CD4-positive, alpha-beta T cell treated with Interleukin-21 for 1 hour (primary cell): ENCODE measurements at regions not wholly inside any gene's neighbourhood (a gene's known extent, or its start where the extent isn't known, plus 50 kb on each side); places are given as distances from the start of the nearest gene placed in this dataset.

Source experiments
- DNase-seq: peaks from one replicate; pipeline ENCODE4 v3.0.0-alpha.2; 2020

GRCh38 chr2:194176134-194176533 lies 1480.9 kb upstream of the SLC39A10 start:
- no peak for DNase-seq

- DNase-seq: peak; percentile 7
Observed at GRCh38 chr2:194166818-194167217, 1490.2 kb upstream of the SLC39A10 start.

GRCh38 chr2:194155431-194155830 lies 1501.6 kb upstream of the SLC39A10 start:
- no peak for DNase-seq

GRCh38 chr2:194151231-194151630 lies 1505.8 kb upstream of the SLC39A10 start:
- DNase-seq: no peak

- no peak for DNase-seq
Observed at GRCh38 chr2:194135463-194135862, 1521.6 kb upstream of the SLC39A10 start.

- no peak for DNase-seq
Observed at GRCh38 chr2:194128810-194129209, 1528.2 kb upstream of the SLC39A10 start.

- DNase-seq: no peak
Observed at GRCh38 chr2:194126418-194126817, 1530.6 kb upstream of the SLC39A10 start.

- no peak for DNase-seq
Observed at GRCh38 chr2:194116861-194117260, 1540.2 kb upstream of the SLC39A10 start.

- DNase-seq: no peak
Observed at GRCh38 chr2:194105358-194105757, 1551.7 kb upstream of the SLC39A10 start.

- DNase-seq: peak; percentile 6
Observed at GRCh38 chr2:194104687-194105086, 1552.3 kb upstream of the SLC39A10 start.

GRCh38 chr2:194103941-194104659 lies 1552.9 kb upstream of the SLC39A10 start:
- no peak for DNase-seq

- no peak for DNase-seq
Observed at GRCh38 chr2:194102546-194102945, 1554.5 kb upstream of the SLC39A10 start.

GRCh38 chr2:194100201-194100600 lies 1556.8 kb upstream of the SLC39A10 start:
- DNase-seq: no peak

- DNase-seq: no peak
Observed at GRCh38 chr2:194096402-194096801, 1560.6 kb upstream of the SLC39A10 start.

GRCh38 chr2:194095359-194095758 lies 1561.7 kb upstream of the SLC39A10 start:
- no peak for DNase-seq

- no peak for DNase-seq
Observed at GRCh38 chr2:194090251-194090905, 1566.6 kb upstream of the SLC39A10 start.

GRCh38 chr2:194087089-194087958 lies 1569.7 kb upstream of the SLC39A10 start:
- DNase-seq: no peak

GRCh38 chr2:194086129-194086528 lies 1570.9 kb upstream of the SLC39A10 start:
- DNase-seq: no peak

GRCh38 chr2:194079989-194080388 lies 1577.0 kb upstream of the SLC39A10 start:
- no peak for DNase-seq

- no peak for DNase-seq
Observed at GRCh38 chr2:194077366-194077765, 1579.7 kb upstream of the SLC39A10 start.

GRCh38 chr2:194062401-194062800 lies 1594.6 kb upstream of the SLC39A10 start:
- DNase-seq: no peak

GRCh38 chr2:194060269-194060668 lies 1596.8 kb upstream of the SLC39A10 start:
- DNase-seq: no peak

- DNase-seq: no peak
Observed at GRCh38 chr2:194054313-194054712, 1602.7 kb upstream of the SLC39A10 start.

- no peak for DNase-seq
Observed at GRCh38 chr2:194044321-194044720, 1612.7 kb upstream of the SLC39A10 start.
